Stimulated activated naive CD8-positive, alpha-beta T cell treated with anti-CD3 and anti-CD28 coated beads, Interleukin-15, Interleukin-2, amounts not matched to agents 100 U/mL and 50 U/mL, for 24 hours (primary cell): ENCODE measurements at regions not wholly inside any gene's neighbourhood (a gene's known extent, or its start where the extent isn't known, plus 50 kb on each side); places are given as distances from the start of the nearest gene placed in this dataset.
"Not testable (repeated sequence)": the region's sequence is repeated elsewhere in the genome, so short reads cannot be mapped to it uniquely, and the experiment has no call there.

Source experiments
- ATAC-seq: fragments of 150-1000 bp; cut with Tn5 transposase; one replicate; pipeline ENCODE4 v1.10.0; 2021
- DNase-seq: peaks from one replicate; pipeline ENCODE4 v3.0.0; 2021

GRCh38 chr10:53534428-53534827 is 761.8 kb upstream of the MBL2 start:
- no peak for ATAC-seq

GRCh38 chr10:53528974-53529373 is 756.4 kb upstream of the MBL2 start:
- DNase-seq, result no peak
- no peak for ATAC-seq

More at GRCh38 chr10:53534428-53534827, 761.8 kb upstream of the MBL2 start:
- DNase-seq, result no peak

- ATAC-seq (no peak), DNase-seq (no peak)
Measured at GRCh38 chr10:53521046-53521445, 748.5 kb upstream of the MBL2 start.

GRCh38 chr10:53508197-53508596 is 735.6 kb upstream of the MBL2 start:
- no peak for DNase-seq
- no peak for ATAC-seq

- ATAC-seq, result not testable (repeated sequence)
Measured at GRCh38 chr10:53504492-53504891, 731.9 kb upstream of the MBL2 start.

GRCh38 chr10:53491774-53492173 is 719.2 kb upstream of the MBL2 start:
- DNase-seq (no peak), ATAC-seq (no peak)

More at GRCh38 chr10:53504492-53504891, 731.9 kb upstream of the MBL2 start:
- not testable (repeated sequence) for DNase-seq

- ATAC-seq, result no peak
Measured at GRCh38 chr10:53490553-53490952, 718.0 kb upstream of the MBL2 start.

GRCh38 chr10:53489335-53490182 is 717.0 kb upstream of the MBL2 start:
- DNase-seq (no peak), ATAC-seq (no peak)

More at GRCh38 chr10:53490553-53490952, 718.0 kb upstream of the MBL2 start:
- no peak for DNase-seq

- DNase-seq (no peak), ATAC-seq (no peak)
Measured at GRCh38 chr10:53487019-53487983, 714.7 kb upstream of the MBL2 start.

GRCh38 chr10:53485422-53485821 is 712.8 kb upstream of the MBL2 start:
- not testable (repeated sequence) for DNase-seq, ATAC-seq

GRCh38 chr10:53479365-53479764 is 706.8 kb upstream of the MBL2 start:
- DNase-seq, result no peak
- ATAC-seq, result no peak

GRCh38 chr10:53477313-53477675 is 704.7 kb upstream of the MBL2 start:
- ATAC-seq, result no peak
- no peak for DNase-seq

GRCh38 chr10:53476650-53477312 is 704.2 kb upstream of the MBL2 start:
- no peak for DNase-seq
- no peak for ATAC-seq

- DNase-seq, result no peak
- ATAC-seq, result no peak
Measured at GRCh38 chr10:53469383-53469782, 696.8 kb upstream of the MBL2 start.

GRCh38 chr10:53463539-53463938 is 691.0 kb upstream of the MBL2 start:
- DNase-seq (no peak), ATAC-seq (no peak)

GRCh38 chr10:53458007-53458406 is 685.4 kb upstream of the MBL2 start:
- ATAC-seq, result no peak
- no peak for DNase-seq

GRCh38 chr10:53453196-53453595 is 680.6 kb upstream of the MBL2 start:
- ATAC-seq (no peak), DNase-seq (no peak)

GRCh38 chr10:53447576-53447975 is 675.0 kb upstream of the MBL2 start:
- ATAC-seq (no peak), DNase-seq (no peak)

GRCh38 chr10:53441843-53442242 is 669.3 kb upstream of the MBL2 start:
- ATAC-seq (no peak), DNase-seq (no peak)

- ATAC-seq, result no peak
- no peak for DNase-seq
Measured at GRCh38 chr10:53440601-53441000, 668.0 kb upstream of the MBL2 start.

GRCh38 chr10:53439075-53439474 is 666.5 kb upstream of the MBL2 start:
- not testable (repeated sequence) for ATAC-seq, DNase-seq

- no peak for ATAC-seq
Measured at GRCh38 chr10:53434413-53434812, 661.8 kb upstream of the MBL2 start.

More at GRCh38 chr10:53434413-53434812, 661.8 kb upstream of the MBL2 start:
- DNase-seq, result no peak
